Panc1 (cell line): ENCODE measurements at regions not wholly inside any gene's neighbourhood (a gene's known extent, or its start where the extent isn't known, plus 50 kb on each side); places are given as distances from the start of the nearest gene placed in this dataset.

ENCODE experiments used
- CTCF ChIP-seq: fragments of 450-650 bp; IDR thresholded peaks from 2 replicates; pipeline ENCODE4 v1.5.1; 2017; ENCODE audit warnings: mild to moderate bottlenecking
- POLR2AphosphoS5 ChIP-seq: IDR thresholded peaks from 2 replicates; pipeline ENCODE4 v1.6.1; 2012; ENCODE audit warnings: mild to moderate bottlenecking, low read depth, low read length, moderate library complexity
- SIN3A ChIP-seq: IDR thresholded peaks from 2 replicates; pipeline ENCODE4 v1.6.1; 2012; ENCODE audit warnings: low read depth, mild to moderate bottlenecking, low read length, moderate library complexity, borderline replicate concordance; ENCODE audit not compliant: insufficient read depth
- TCF7L2 ChIP-seq: IDR thresholded peaks from 2 replicates; pipeline ENCODE4 v1.6.1; 2011; ENCODE audit warnings: mild to moderate bottlenecking, low read depth, low read length, inconsistent platforms
- TF ChIP-seq, protein P1 (sequence below), 2 experiments: IDR thresholded peaks; 2 replicates each; pipeline ENCODE4 v1.6.1; 2011 to 2012; ENCODE audit warnings: low read depth in 2 of 2, control low read depth in 1 of 2, low read length in 1 of 2, mild to moderate bottlenecking in 1 of 2, moderate library complexity in 1 of 2; ENCODE audit not compliant: insufficient read depth in 1 of 2

GRCh38 chr1:30218438-30218837, 504.9 kb downstream of the MATN1 start:
- TF ChIP-seq CTCF: no peak
- no peak for TF ChIP-seq POLR2AphosphoS5
- no peak for TF ChIP-seq TCF7L2
- TF ChIP-seq, protein P1, sequence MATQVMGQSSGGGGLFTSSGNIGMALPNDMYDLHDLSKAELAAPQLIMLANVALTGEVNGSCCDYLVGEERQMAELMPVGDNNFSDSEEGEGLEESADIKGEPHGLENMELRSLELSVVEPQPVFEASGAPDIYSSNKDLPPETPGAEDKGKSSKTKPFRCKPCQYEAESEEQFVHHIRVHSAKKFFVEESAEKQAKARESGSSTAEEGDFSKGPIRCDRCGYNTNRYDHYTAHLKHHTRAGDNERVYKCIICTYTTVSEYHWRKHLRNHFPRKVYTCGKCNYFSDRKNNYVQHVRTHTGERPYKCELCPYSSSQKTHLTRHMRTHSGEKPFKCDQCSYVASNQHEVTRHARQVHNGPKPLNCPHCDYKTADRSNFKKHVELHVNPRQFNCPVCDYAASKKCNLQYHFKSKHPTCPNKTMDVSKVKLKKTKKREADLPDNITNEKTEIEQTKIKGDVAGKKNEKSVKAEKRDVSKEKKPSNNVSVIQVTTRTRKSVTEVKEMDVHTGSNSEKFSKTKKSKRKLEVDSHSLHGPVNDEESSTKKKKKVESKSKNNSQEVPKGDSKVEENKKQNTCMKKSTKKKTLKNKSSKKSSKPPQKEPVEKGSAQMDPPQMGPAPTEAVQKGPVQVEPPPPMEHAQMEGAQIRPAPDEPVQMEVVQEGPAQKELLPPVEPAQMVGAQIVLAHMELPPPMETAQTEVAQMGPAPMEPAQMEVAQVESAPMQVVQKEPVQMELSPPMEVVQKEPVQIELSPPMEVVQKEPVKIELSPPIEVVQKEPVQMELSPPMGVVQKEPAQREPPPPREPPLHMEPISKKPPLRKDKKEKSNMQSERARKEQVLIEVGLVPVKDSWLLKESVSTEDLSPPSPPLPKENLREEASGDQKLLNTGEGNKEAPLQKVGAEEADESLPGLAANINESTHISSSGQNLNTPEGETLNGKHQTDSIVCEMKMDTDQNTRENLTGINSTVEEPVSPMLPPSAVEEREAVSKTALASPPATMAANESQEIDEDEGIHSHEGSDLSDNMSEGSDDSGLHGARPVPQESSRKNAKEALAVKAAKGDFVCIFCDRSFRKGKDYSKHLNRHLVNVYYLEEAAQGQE (IDR thresholded peaks at IDR 0.05; ENCODE audit: insufficient read depth in 1 of 2, low read depth in 2 of 2, low read length in 1 of 2): no peak
- TF ChIP-seq SIN3A: no peak
